HEK293 (cell line): ENCODE measurements at regions not wholly inside any gene's neighbourhood (a gene's known extent, or its start where the extent isn't known, plus 50 kb on each side); places are given as distances from the start of the nearest gene placed in this dataset.

Source experiments
- CTCF ChIA-PET: fragments of 350-600 bp; formaldehyde crosslinking; extraction: SDS; loops from one replicate; lab custom pipeline; 2021; ENCODE audit warnings: antibody characterized with exemption; lab: Yijun Ruan, JAX
- POLR2A ChIA-PET: fragments of 300-600 bp; formaldehyde crosslinking; extraction: SDS; loops from one replicate; lab custom pipeline; 2020; ENCODE audit warnings: antibody characterized with exemption, inconsistent platforms; lab: Yijun Ruan, JAX
- H3K27ac ChIP-seq: fragments of 200-500 bp; sonication (Bioruptor generic); 2 replicates; pipeline ENCODE4 v1.5.1; 2014; ENCODE audit warnings: low read depth, low read length, control low read depth, inconsistent platforms; ENCODE audit errors: extremely low read depth
- H3K36me3 ChIP-seq, 2 experiments: fragments of 200-500 bp in 1 of 2; sonication (Bioruptor generic) in 1 of 2; 1 replicate in 1 of 2; 2 replicates in 1 of 2; pipeline ENCODE4 v1.5.1; 2014 to 2017; ENCODE audit warnings: inconsistent platforms in 2 of 2, low read length in 2 of 2; ENCODE audit not compliant: control insufficient read depth in 2 of 2, insufficient read depth in 1 of 2
- H3K4me1 ChIP-seq: fragments of 200-500 bp; sonication (Bioruptor generic); 2 replicates; pipeline ENCODE4 v1.5.1; 2014; ENCODE audit warnings: mild to moderate bottlenecking, low read length, inconsistent platforms; ENCODE audit not compliant: control insufficient read depth, insufficient read depth
- H3K4me3 ChIP-seq: 2 replicates; pipeline ENCODE4 v1.5.1; 2011; ENCODE audit warnings: low read depth, mild to moderate bottlenecking, control low read depth, low read length, moderate library complexity
- H3K9me3 ChIP-seq: fragments of 200-500 bp; sonication (Bioruptor generic); 2 replicates; pipeline ENCODE4 v1.5.1; 2014; ENCODE audit warnings: low read depth, low read length, inconsistent platforms; ENCODE audit not compliant: control insufficient read depth, insufficient read depth
- BCL11B ChIP-seq: fragments of 450-650 bp; formaldehyde crosslinking; IDR thresholded peaks from 2 replicates; pipeline ENCODE4 v1.5.1; 2016; ENCODE audit warnings: low read depth, missing biosample characterization, missing genetic modification characterization
- CTCF ChIP-seq: fragments of 450-650 bp; formaldehyde crosslinking; IDR thresholded peaks from 2 replicates; pipeline ENCODE4 v1.5.1; 2016; ENCODE audit warnings: missing biosample characterization, missing genetic modification characterization
- HIC1 ChIP-seq: fragments of 450-650 bp; formaldehyde crosslinking; IDR thresholded peaks from 2 replicates; pipeline ENCODE4 v1.5.1; 2016; ENCODE audit warnings: missing biosample characterization, missing genetic modification characterization
- HOXA7 ChIP-seq: sonication (generic); formaldehyde crosslinking; IDR thresholded peaks from 2 replicates; pipeline ENCODE4 v1.8.1; 2022; ENCODE audit warnings: missing genetic modification reagents, borderline replicate concordance
- PBX3 ChIP-seq: sonication (generic); formaldehyde crosslinking; IDR thresholded peaks from 2 replicates; pipeline ENCODE4 v1.8.1; 2022; ENCODE audit warnings: mild to moderate bottlenecking, moderate library complexity, missing genetic modification reagents
- SP2 ChIP-seq: fragments of 450-650 bp; formaldehyde crosslinking; IDR thresholded peaks from 2 replicates; pipeline ENCODE4 v1.5.1; 2016; ENCODE audit warnings: missing biosample characterization, missing genetic modification characterization
- SP3 ChIP-seq: fragments of 450-650 bp; formaldehyde crosslinking; IDR thresholded peaks from 2 replicates; pipeline ENCODE4 v1.5.1; 2016; ENCODE audit warnings: missing biosample characterization, missing genetic modification characterization
- ZNF138 ChIP-seq: fragments of 450-650 bp; formaldehyde crosslinking; IDR thresholded peaks from 2 replicates; pipeline ENCODE4 v1.5.1; 2016; ENCODE audit warnings: missing biosample characterization, missing genetic modification characterization, borderline replicate concordance
- ZNF274 ChIP-seq, 2 experiments: fragments of 200-500 bp in 1 of 2; fragments of 450-650 bp in 1 of 2; sonication (Bioruptor generic) in 1 of 2; formaldehyde crosslinking in 1 of 2; IDR thresholded peaks; 2 replicates each; pipeline versions ENCODE4 v1.5.1 to v1.6.1; 2014 to 2016; ENCODE audit warnings: borderline replicate concordance in 1 of 2, inconsistent platforms in 1 of 2, low read length in 1 of 2, missing biosample characterization in 1 of 2, missing genetic modification characterization in 1 of 2
- ZNF571 ChIP-seq: fragments of 450-650 bp; formaldehyde crosslinking; IDR thresholded peaks from 2 replicates; pipeline ENCODE4 v1.5.0; 2017; ENCODE audit warnings: missing biosample characterization, missing genetic modification characterization
- ZNF580 ChIP-seq: fragments of 450-650 bp; formaldehyde crosslinking; IDR thresholded peaks from 2 replicates; pipeline ENCODE4 v1.5.1; 2016; ENCODE audit warnings: missing biosample characterization, missing genetic modification characterization
- ZNF658 ChIP-seq: fragments of 450-650 bp; formaldehyde crosslinking; IDR thresholded peaks from 2 replicates; pipeline ENCODE4; 2016; ENCODE audit warnings: missing biosample characterization, missing genetic modification characterization
- TF ChIP-seq, protein P1 (sequence below): fragments of 450-650 bp; formaldehyde crosslinking; IDR thresholded peaks from 2 replicates; pipeline ENCODE4 v1.5.1; 2017; ENCODE audit warnings: missing biosample characterization, missing genetic modification characterization
- TF ChIP-seq, protein P2 (sequence below): fragments of 450-650 bp; formaldehyde crosslinking; IDR thresholded peaks from 2 replicates; pipeline ENCODE4 v1.5.1; 2016; ENCODE audit warnings: missing biosample characterization, missing genetic modification characterization

- POLR2A ChIA-PET: no interaction called here
- H3K9me3 ChIP-seq: no peaks in the 10 kb centered on the region
- no peaks in the 10 kb centered on the region for H3K36me3 ChIP-seq
- no peak for TF ChIP-seq CTCF (tag by site-specific recombination)
- no peak for TF ChIP-seq HOXA7 (CRISPR knock-in tag)
- no peak for TF ChIP-seq ZNF571
- TF ChIP-seq ZNF580 (tag by site-specific recombination): no peak
- no peak overlapping the region for H3K4me3 ChIP-seq
- no peaks in the 10 kb centered on the region for H3K4me1 ChIP-seq
- CTCF ChIA-PET: no interaction called here
- no peak overlapping the region for H3K27ac ChIP-seq
These were observed 284.9 kb downstream of the CEMIP2 start for GRCh38 chr9:71483436-71483835.

- Histone ChIP-seq H3K27ac (no peak overlapping the region), H3K9me3 (no peaks in the 10 kb centered on the region), H3K36me3 (no peaks in the 10 kb centered on the region), H3K4me1 (no peaks in the 10 kb centered on the region), H3K4me3 (no peak overlapping the region)
- CTCF ChIA-PET: no interaction called here
- no peak for TF ChIP-seq ZNF138 (tag by site-specific recombination)
- TF ChIP-seq, protein P1, sequence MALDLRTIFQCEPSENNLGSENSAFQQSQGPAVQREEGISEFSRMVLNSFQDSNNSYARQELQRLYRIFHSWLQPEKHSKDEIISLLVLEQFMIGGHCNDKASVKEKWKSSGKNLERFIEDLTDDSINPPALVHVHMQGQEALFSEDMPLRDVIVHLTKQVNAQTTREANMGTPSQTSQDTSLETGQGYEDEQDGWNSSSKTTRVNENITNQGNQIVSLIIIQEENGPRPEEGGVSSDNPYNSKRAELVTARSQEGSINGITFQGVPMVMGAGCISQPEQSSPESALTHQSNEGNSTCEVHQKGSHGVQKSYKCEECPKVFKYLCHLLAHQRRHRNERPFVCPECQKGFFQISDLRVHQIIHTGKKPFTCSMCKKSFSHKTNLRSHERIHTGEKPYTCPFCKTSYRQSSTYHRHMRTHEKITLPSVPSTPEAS (tag by site-specific recombination): no peak
- POLR2A ChIA-PET: no interaction called here
These were observed 288.7 kb downstream of the CEMIP2 start for GRCh38 chr9:71479621-71480020.

- H3K4me1 ChIP-seq: no peaks in the 10 kb centered on the region
- H3K27ac ChIP-seq: no peak overlapping the region
- no peak overlapping the region for H3K4me3 ChIP-seq
- CTCF ChIA-PET: interaction anchor here (0.7 kb wide), 1 partner anchor 348 kb away, joined by 4 read pairs; no protein-coding TSS in a partner anchor
- H3K9me3 ChIP-seq: no peaks in the 10 kb centered on the region
- TF ChIP-seq PBX3 (CRISPR knock-in tag): no peak
- no peak for TF ChIP-seq ZNF658 (tag by site-specific recombination)
- TF ChIP-seq SP2: no peak
- TF ChIP-seq, protein P2, sequence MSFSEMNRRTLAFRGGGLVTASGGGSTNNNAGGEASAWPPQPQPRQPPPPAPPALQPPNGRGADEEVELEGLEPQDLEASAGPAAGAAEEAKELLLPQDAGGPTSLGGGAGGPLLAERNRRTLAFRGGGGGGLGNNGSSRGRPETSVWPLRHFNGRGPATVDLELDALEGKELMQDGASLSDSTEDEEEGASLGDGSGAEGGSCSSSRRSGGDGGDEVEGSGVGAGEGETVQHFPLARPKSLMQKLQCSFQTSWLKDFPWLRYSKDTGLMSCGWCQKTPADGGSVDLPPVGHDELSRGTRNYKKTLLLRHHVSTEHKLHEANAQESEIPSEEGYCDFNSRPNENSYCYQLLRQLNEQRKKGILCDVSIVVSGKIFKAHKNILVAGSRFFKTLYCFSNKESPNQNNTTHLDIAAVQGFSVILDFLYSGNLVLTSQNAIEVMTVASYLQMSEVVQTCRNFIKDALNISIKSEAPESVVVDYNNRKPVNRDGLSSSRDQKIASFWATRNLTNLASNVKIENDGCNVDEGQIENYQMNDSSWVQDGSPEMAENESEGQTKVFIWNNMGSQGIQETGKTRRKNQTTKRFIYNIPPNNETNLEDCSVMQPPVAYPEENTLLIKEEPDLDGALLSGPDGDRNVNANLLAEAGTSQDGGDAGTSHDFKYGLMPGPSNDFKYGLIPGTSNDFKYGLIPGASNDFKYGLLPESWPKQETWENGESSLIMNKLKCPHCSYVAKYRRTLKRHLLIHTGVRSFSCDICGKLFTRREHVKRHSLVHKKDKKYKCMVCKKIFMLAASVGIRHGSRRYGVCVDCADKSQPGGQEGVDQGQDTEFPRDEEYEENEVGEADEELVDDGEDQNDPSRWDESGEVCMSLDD: no peak
- TF ChIP-seq SP3 (tag by site-specific recombination): no peak
- no peak for TF ChIP-seq ZNF571
- no peak for TF ChIP-seq HIC1 (tag by site-specific recombination)
- no peak for TF ChIP-seq ZNF274 (IDR thresholded peaks at IDR 0.05; ENCODE audit: low read length)
- TF ChIP-seq ZNF274 (tag by site-specific recombination; IDR thresholded peaks at IDR 0.05; ENCODE audit: borderline replicate concordance): no peak
- TF ChIP-seq BCL11B: no peak
- no peaks in the 10 kb centered on the region for H3K36me3 ChIP-seq
- POLR2A ChIA-PET: no interaction called here
These were observed 295.9 kb downstream of the CEMIP2 start for GRCh38 chr9:71472400-71472799.
